ENCODE measurements at regions not wholly inside any gene's neighbourhood (a gene's known extent, or its start where the extent isn't known, plus 50 kb on each side); places are given as distances from the start of the nearest gene placed in this dataset.

DNA sequence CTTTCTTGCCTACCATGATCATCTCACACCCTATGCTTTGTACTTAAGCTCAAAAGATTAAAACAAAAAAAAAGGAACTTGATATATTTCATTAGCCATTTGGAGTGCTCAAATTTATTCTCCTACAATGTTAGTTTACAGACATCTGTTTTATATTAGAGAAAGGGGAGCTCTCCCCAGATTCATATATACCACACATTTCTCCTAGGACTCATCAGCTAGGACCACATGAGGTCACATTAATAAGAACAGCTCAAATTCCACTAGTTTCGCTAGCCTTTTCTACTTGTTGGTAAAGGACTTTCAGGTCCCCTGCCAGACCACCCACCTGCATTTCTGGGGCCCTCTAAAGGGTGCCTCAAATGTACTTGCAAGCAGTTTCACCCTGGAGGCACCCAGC is 151.2 kb upstream of the MMADHC start:
- TF ChIP-seq TAF1 (IDR thresholded peaks at IDR 0.05; ENCODE audit: borderline replicate concordance, low read depth, low read length) (no peak), POLR2A (IDR thresholded peaks at IDR 0.05; ENCODE audit: low read depth, low read length) (no peak), POLR2AphosphoS5 (IDR thresholded peaks at IDR 0.05; ENCODE audit: low read depth, low read length) (no peak)
